ENCODE measurements at regions not wholly inside any gene's neighbourhood (a gene's known extent, or its start where the extent isn't known, plus 50 kb on each side); places are given as distances from the start of the nearest gene placed in this dataset.
"Not testable (repeated sequence)": the region's sequence is repeated elsewhere in the genome, so short reads cannot be mapped to it uniquely, and the experiment has no call there.

GRCh38 chr6:144956697-144957096 is 671.6 kb downstream of the UTRN start:
- not testable (repeated sequence) for DNase-seq (ENCODE audit: low read depth)

- DNase-seq (ENCODE audit: low read depth) = no peak
Measured at GRCh38 chr6:144957236-144957937, 672.3 kb downstream of the UTRN start.

DNA sequence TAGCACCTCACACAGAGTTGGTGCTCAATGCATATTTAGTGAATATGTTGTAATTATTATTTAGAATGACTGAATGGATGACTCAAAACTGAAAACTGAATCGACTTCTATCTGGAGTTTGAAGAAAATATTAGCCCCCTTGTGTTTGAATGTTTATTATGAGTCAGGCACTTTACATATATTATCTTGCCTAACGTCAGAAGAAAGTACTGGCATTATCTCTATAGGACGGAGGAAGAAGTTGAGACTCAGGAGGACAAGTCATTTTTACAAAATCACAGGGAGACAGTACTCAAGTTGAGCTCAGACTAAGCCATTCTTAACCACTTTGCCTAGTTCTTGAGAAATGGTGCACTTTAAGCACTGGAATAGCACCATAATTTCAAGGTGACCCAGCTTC is 684.0 kb downstream of the UTRN start:
- DNase-seq (ENCODE audit: low read depth) = no peak

- no peak for DNase-seq (ENCODE audit: low read depth)
Measured at GRCh38 chr6:144969602-144970272, 684.6 kb downstream of the UTRN start.

GRCh38 chr6:144977250-144977864 is 692.2 kb downstream of the UTRN start:
- not testable (repeated sequence) for DNase-seq (ENCODE audit: low read depth)

GRCh38 chr6:144978208-144978607 is 693.1 kb downstream of the UTRN start:
- no peak for DNase-seq (ENCODE audit: low read depth)

DNA sequence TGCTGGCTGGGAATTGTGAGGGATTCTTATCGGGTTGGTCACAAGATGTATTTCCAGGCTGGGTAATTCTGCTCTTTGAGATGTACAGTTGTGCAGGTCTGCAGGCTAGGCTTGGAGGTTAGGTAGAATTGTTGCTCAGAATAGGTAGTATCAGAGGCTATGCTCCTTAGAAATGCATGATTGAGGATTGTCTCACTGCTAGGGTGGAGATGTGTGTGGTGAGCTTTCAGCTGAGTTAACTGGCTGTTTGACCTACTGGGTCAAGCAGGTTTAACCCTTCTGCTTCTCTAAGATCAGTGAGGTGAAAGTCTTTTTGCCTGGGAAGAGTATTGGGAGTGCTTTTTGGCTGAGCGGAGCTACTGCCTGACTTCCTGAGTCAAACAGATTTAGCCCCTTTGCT is 701.1 kb downstream of the UTRN start:
- DNase-seq (ENCODE audit: low read depth) = no peak

- DNase-seq (ENCODE audit: low read depth) = no peak
Measured at GRCh38 chr6:144989319-144990107, 704.4 kb downstream of the UTRN start.

DNA sequence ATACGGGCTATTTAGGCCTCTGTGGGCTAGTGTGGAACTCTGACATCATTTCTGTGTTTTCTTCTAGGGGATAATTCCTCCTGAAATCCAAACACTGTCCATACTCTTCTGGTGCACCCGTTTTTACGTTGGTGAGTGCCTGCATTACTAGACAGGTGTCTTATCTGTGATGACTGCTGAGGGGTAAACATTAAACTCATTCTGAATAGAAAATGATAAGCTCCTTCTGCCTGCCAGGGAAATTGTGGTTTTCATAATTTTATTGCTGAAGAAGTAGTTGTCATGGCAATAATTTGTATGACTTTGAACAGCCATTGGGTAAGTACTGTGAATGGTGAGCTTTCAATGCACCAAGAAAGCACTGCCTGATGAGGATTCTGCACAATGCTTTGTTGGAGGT is 705.6 kb downstream of the UTRN start:
- no peak for DNase-seq (ENCODE audit: low read depth)

DNA sequence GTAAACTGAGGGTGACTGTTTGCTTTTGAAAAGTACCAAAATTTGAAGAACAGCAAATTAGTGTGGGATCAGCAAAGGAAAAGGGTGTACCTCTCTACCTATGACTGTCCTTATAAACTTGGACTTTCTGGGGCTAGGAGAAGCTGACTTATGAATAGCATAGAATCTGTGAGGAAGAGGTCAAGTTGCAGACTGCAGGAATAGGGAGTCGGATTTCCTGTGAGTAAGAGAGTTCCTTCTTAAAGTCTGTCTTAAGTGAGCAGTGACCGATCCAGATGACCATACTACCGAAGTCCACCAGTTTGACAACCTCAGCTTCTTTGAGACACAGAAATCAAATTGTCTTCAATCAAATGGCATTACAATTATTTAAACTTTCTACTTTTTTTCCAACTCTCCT is 708.7 kb downstream of the UTRN start:
- DNase-seq (ENCODE audit: low read depth) = no peak

DNA sequence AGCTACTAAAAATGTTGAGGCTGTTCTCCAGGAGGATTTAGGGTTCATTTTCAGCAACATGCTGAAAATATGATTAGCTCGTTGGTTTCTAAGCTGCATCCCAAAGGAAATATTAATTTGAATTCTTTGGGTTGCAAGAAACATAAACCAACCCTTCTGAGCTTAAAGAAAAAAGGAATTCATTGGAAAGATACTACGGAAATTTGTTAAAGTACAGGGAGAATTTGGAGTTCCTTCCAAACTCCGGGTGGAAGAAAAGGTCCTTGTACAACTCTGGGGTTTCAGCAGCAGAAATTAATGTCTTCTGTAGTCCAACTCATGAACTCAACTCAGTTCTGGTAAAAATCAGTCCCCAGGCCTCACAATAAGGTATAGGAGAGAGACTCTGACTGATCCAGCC is 712.9 kb downstream of the UTRN start:
- DNase-seq (ENCODE audit: low read depth) = no peak

- no peak for DNase-seq (ENCODE audit: low read depth)
Measured at GRCh38 chr6:144999127-144999526, 714.0 kb downstream of the UTRN start.

GRCh38 chr6:145003145-145003544 is 718.0 kb downstream of the UTRN start:
- DNase-seq (ENCODE audit: low read depth) = no peak

GRCh38 chr6:145006914-145007313 is 721.8 kb downstream of the UTRN start:
- no peak for DNase-seq (ENCODE audit: low read depth)

- DNase-seq (ENCODE audit: low read depth) = no peak
Measured at GRCh38 chr6:145008715-145009114, 723.6 kb downstream of the UTRN start.

GRCh38 chr6:145009711-145010110 is 724.6 kb downstream of the UTRN start:
- DNase-seq (ENCODE audit: low read depth) = no peak

DNA sequence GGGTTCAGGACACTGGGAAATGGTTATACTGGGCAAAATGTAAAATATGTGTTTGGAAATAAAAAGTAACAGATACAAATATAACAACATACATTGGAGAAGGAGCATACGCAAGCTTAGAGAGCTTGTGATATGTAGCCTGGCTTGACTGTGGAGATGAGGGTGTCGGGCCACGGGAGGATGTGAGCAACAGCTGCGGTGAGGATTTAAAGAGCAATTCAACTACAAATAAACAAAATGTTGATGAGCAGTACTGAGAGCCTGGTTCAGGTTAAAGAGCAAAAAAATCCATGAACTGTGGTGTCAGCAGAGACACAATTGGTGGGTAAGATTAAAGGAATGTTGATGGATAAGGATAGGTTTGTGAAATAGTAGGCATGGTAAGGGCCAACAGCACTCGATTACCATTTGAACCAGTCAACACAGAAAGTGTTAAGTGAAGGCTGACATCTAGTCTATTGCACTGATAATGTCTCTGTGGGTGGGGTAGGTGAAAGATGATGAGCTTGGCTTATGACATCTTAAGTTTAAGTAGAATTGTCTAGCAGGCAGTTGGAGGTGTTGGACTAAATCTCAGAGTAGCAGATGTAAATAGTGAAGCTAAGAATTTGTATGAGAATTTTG is 723.2 kb downstream of the EPM2A start:
- no peak for DNase-seq (ENCODE audit: low read depth)

DNA sequence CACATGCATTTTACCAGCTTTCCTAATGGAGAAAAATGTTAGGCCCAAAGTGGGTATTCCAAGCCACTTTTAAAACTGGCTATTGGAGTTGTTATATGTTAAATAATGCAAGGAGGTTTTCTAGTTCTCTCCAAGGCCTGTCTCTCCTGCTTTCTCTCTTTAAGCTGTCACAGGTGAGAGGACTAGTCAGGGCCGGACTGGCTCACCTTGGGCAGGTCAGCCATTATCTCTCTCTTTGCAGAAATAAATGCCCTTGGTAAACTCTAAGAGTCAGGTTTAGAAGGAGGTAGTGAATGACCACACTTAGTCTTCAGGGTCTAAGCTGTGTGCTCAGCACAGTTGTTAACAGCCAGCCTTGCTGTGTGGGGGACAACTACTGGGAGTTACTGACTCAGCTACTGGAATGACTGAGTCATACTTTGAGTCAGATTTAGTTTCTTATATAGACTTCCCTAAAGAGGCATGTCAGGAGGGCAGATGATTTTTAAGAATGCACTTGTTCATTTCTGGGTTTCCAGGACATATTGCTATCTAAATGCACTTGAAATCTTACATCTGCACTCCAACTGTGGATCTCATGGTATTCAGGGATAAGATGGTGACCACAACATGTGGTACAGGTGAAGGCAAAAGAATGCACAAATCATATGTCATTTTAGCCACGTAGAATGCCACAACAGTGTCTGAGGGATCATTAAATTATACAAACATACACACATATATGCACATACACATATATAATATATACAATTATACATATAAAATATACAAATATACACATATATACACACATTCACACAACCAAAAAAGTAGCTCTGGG is 719.4 kb downstream of the EPM2A start:
- DNase-seq (ENCODE audit: low read depth) = no peak

DNA sequence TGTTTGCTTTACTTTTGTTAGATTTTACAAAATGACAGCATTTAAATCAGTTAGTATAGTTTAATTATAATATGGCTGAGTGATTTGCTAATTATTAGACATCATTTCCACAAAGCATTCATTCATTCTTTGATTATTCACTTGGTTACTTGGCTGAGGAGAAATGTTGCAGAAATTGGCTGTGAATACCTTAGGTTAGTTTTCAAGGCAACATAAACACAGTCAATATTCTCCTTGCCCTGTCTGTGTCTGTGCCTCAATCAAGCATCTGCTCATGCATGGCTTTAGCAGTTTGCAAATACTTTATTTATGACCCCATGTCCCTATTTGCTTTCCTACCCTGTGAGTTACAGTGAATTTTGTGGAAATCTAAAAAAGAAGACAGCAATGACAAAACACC is 718.3 kb downstream of the EPM2A start:
- DNase-seq (ENCODE audit: low read depth) = no peak

- no peak for DNase-seq (ENCODE audit: low read depth)
Measured at GRCh38 chr6:145017516-145017915, 717.8 kb downstream of the EPM2A start.

DNA sequence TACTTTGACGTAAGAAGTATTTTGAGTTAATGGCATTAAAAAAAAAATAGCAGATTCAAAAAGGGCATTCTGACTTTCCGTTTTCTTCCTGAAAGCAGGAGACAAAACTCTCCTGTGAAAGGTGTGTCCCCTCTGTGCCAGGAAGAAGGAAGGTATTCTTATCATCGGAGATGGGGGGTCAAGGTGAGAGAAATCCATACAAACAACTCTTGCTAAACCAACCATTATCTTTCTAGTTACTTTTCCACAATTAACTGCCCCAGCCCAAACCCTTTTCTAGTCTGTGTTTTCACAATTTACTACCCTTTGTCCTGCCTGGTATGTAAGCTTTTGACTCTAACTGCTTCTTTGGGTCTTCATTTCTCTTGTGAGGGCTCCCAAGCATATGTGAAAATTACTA is 717.3 kb downstream of the EPM2A start:
- no peak for DNase-seq (ENCODE audit: low read depth)

All from stimulated activated CD8-positive, alpha-beta memory T cell treated with anti-CD3 and anti-CD28 coated beads, Interleukin-15, amount 100 ng/mL, for 24 hours (primary cell).